RWPE2 (cell line): ENCODE measurements at regions not wholly inside any gene's neighbourhood (a gene's known extent, or its start where the extent isn't known, plus 50 kb on each side); places are given as distances from the start of the nearest gene placed in this dataset.

Source experiments
- ATAC-seq: fragments of 200-7000 bp; cut with Tn5 transposase; 3 replicates; pipeline ENCODE4 v1.9.1; 2021; ENCODE audit warnings: low read depth
- DNase-seq: peaks from one replicate; pipeline ENCODE4 v3.0.0-alpha.2; 2020; ENCODE audit warnings: low spot score
- H3K27ac ChIP-seq: fragments of 450-650 bp; 2 replicates; pipeline ENCODE4 v1.5.1; 2017; ENCODE audit warnings: mild to moderate bottlenecking; ENCODE audit not compliant: poor library complexity, severe bottlenecking
- H3K27me3 ChIP-seq: fragments of 250-450 bp; sonication (Bioruptor Pico); 2 replicates; pipeline ENCODE4 v1.5.1; 2021; ENCODE audit warnings: mild to moderate bottlenecking, moderate library complexity; ENCODE audit not compliant: insufficient read depth, poor library complexity, severe bottlenecking
- H3K36me3 ChIP-seq: fragments of 250-450 bp; sonication (Bioruptor Pico); 2 replicates; pipeline ENCODE4 v1.5.1; 2020; ENCODE audit warnings: low read depth, mild to moderate bottlenecking, moderate library complexity
- H3K4me1 ChIP-seq: fragments of 250-450 bp; sonication (Bioruptor Pico); 2 replicates; pipeline ENCODE4 v1.5.1; 2021; ENCODE audit warnings: mild to moderate bottlenecking, moderate library complexity; ENCODE audit not compliant: insufficient read depth, poor library complexity, severe bottlenecking
- H3K4me3 ChIP-seq: fragments of 250-450 bp; sonication (Bioruptor Pico); 2 replicates; pipeline ENCODE4 v1.5.1; 2021; ENCODE audit warnings: mild to moderate bottlenecking, moderate library complexity; ENCODE audit not compliant: severe bottlenecking
- H3K9me3 ChIP-seq: fragments of 250-450 bp; sonication (Bioruptor Pico); 2 replicates; pipeline ENCODE4 v1.5.1; 2021; ENCODE audit warnings: mild to moderate bottlenecking, moderate library complexity; ENCODE audit not compliant: severe bottlenecking
- TF ChIP-seq, protein P1 (sequence below): fragments of 450-650 bp; IDR thresholded peaks from one replicate; pipeline ENCODE4 v1.5.1; 2017; ENCODE audit warnings: mild to moderate bottlenecking, moderate library complexity; ENCODE audit not compliant: poor library complexity, severe bottlenecking

DNA sequence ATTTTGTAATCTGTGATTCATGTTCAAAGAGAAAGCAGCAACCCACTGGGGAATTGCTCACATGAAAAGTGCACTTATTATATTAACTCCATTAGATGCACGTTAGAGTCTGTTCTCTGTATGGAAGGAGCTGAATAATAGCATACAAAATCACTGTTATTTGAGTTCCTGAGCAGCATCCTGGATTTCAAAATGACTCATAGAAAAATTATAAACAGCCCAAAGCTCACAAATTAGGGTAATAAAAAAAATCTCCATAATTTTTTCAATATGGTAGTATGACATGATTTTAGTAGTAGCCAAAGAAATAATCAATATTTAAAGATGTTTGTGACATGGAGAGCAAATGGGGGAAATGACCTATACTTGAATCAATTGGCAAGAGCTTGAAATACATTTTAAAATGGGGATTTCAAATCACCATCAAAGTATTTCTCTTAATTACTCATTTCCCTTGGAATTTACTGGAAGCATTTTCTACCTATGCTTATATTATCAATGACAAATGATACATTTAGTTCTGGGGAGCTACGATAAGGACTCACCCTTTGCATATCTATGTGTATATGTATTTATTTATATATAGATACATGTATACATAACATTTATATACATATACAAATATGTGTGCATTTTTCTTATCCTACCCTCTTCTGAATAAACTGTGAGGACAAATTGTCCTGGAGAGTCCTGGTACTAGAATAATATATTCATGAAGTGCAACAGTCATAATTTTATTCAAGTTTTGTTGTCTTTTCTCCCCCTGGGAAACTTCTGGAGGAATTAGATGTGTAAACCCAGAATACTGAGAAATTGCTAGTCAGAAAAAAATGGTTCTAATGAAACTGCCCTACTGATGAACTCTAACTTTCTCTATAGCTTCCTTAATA lies 116.3 kb downstream of the RPL22L1 start:
- ATAC-seq (0 out of 3 replicates have a peak, but pooled peaks have one; percentile 17), DNase-seq (no peak)
- no peaks in the 10 kb centered on the region for H3K36me3 ChIP-seq
- H3K4me1 ChIP-seq = peaks cover 43% of the 10 kb centered on the region
- H3K9me3 ChIP-seq = no peaks in the 10 kb centered on the region
- TF ChIP-seq, protein P1, sequence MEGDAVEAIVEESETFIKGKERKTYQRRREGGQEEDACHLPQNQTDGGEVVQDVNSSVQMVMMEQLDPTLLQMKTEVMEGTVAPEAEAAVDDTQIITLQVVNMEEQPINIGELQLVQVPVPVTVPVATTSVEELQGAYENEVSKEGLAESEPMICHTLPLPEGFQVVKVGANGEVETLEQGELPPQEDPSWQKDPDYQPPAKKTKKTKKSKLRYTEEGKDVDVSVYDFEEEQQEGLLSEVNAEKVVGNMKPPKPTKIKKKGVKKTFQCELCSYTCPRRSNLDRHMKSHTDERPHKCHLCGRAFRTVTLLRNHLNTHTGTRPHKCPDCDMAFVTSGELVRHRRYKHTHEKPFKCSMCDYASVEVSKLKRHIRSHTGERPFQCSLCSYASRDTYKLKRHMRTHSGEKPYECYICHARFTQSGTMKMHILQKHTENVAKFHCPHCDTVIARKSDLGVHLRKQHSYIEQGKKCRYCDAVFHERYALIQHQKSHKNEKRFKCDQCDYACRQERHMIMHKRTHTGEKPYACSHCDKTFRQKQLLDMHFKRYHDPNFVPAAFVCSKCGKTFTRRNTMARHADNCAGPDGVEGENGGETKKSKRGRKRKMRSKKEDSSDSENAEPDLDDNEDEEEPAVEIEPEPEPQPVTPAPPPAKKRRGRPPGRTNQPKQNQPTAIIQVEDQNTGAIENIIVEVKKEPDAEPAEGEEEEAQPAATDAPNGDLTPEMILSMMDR = no peak
- H3K27me3 ChIP-seq = no peaks in the 10 kb centered on the region
- H3K27ac ChIP-seq = peak overlapping the region; percentile 94
- no peak overlapping the region for H3K4me3 ChIP-seq

GRCh38 chr3:170752571-170753155 lies 117.3 kb downstream of the RPL22L1 start:
- ATAC-seq = no peak

DNA sequence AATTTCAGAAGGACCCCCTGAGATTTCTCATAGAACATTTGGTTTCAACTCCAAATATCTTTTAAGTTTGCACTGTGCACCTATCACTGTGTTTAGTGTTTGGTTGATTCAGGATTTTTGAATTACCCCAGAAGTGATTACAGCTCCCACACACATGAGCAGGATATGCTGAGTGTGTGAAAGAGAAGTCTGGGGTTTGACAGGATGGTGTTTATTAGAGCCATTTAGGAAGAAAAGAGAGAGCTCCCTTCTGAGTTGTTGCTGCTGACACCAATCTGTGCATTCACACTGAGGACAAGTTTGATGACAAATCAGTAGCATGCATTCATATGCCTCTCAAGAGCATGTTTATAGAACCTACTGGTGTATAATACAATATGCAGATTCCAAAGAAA lies 118.1 kb downstream of the RPL22L1 start:
- Histone ChIP-seq H3K4me3 (no peak overlapping the region), H3K27me3 (no peaks in the 10 kb centered on the region), H3K36me3 (no peaks in the 10 kb centered on the region), H3K27ac (peak overlapping the region; percentile 94), H3K4me1 (peaks cover 43% of the 10 kb centered on the region), H3K9me3 (no peaks in the 10 kb centered on the region)
- DNase-seq (no peak), ATAC-seq (peak; percentile 47)
- TF ChIP-seq, protein P1 = no peak

More at GRCh38 chr3:170752571-170753155, 117.3 kb downstream of the RPL22L1 start:
- no peaks in the 10 kb centered on the region for H3K27me3 ChIP-seq
- TF ChIP-seq, protein P1 = no peak
- no peaks in the 10 kb centered on the region for H3K36me3 ChIP-seq
- H3K9me3 ChIP-seq = no peaks in the 10 kb centered on the region
- no peak for DNase-seq
- H3K4me3 ChIP-seq = no peak overlapping the region
- H3K27ac ChIP-seq = peak overlapping the region; percentile 94
- H3K4me1 ChIP-seq = peaks cover 43% of the 10 kb centered on the region

- ATAC-seq (peak; percentile 84), DNase-seq (peak; percentile 66)
- Histone ChIP-seq H3K27me3 (no peaks in the 10 kb centered on the region), H3K27ac (peak overlapping the region; percentile 94), H3K36me3 (no peaks in the 10 kb centered on the region), H3K4me1 (peaks cover 43% of the 10 kb centered on the region), H3K4me3 (no peak overlapping the region), H3K9me3 (no peaks in the 10 kb centered on the region)
- TF ChIP-seq, protein P1 = no peak
These were observed 118.7 kb downstream of the RPL22L1 start for GRCh38 chr3:170751083-170751898.
